SK-N-SH (cell line): ENCODE measurements at regions not wholly inside any gene's neighbourhood (a gene's known extent, or its start where the extent isn't known, plus 50 kb on each side); places are given as distances from the start of the nearest gene placed in this dataset.

ENCODE experiments used
- CTCF ChIA-PET: fragments of 300-600, 350-600 bp; formaldehyde crosslinking; extraction: SDS; loops from one replicate; lab custom pipeline; 2021; lab: Yijun Ruan, JAX
- POLR2A ChIA-PET: fragments of 350-600 bp; sonication (Branson Sonifier 250); formaldehyde crosslinking; extraction: SDS; loops from one replicate; lab custom pipeline; 2020; ENCODE audit warnings: antibody characterized with exemption, inconsistent platforms; lab: Yijun Ruan, JAX
- DNase-seq: peaks from one replicate; pipeline ENCODE4 v3.0.0; 2012
- H2AFZ ChIP-seq: fragments of 200-600 bp; sonication (generic); 2 replicates; pipeline ENCODE4 v1.8.1; 2016; ENCODE audit warnings: antibody characterized with exemption, mild to moderate bottlenecking, low read depth
- H3F3A ChIP-seq: fragments of 200-600 bp; sonication (generic); replicated peaks from 2 replicates; pipeline ENCODE3; 2016; ENCODE audit warnings: antibody characterized with exemption, mild to moderate bottlenecking; ENCODE audit not compliant: insufficient read depth
- H3K27ac ChIP-seq, 2 experiments: fragments of 200-500 bp in 1 of 2; fragments of 200-600 bp in 1 of 2; sonication (Bioruptor generic) in 1 of 2; sonication (generic), shearing (Covaris generic) in 1 of 2; 2 replicates each; pipeline versions ENCODE4 v1.5.1 to v1.6.1; 2014 to 2016; ENCODE audit warnings: low read depth in 2 of 2, inconsistent platforms in 1 of 2, low read length in 1 of 2, mild to moderate bottlenecking in 1 of 2, mixed read lengths in 1 of 2
- H3K27me3 ChIP-seq: fragments of 200-600 bp; sonication (generic), shearing (Covaris generic); 2 replicates; pipeline ENCODE4 v1.6.1; 2016; ENCODE audit warnings: mixed run types; ENCODE audit not compliant: insufficient read depth
- H3K36me3 ChIP-seq, 2 experiments: fragments of 200-500 bp in 1 of 2; fragments of 200-600 bp in 1 of 2; sonication (Bioruptor generic) in 1 of 2; sonication (generic) in 1 of 2; replicated peaks in 1 of 2; 2 replicates each; pipeline versions ENCODE3 to v1.5.1; 2014 to 2016; ENCODE audit warnings: low read length in 1 of 2, mild to moderate bottlenecking in 1 of 2; ENCODE audit not compliant: insufficient read depth in 2 of 2, control insufficient read depth in 1 of 2
- H3K4me1 ChIP-seq, 2 experiments: fragments of 200-500 bp in 1 of 2; fragments of 200-600 bp in 1 of 2; sonication (Bioruptor generic) in 1 of 2; sonication (generic), shearing (Covaris generic) in 1 of 2; 2 replicates each; pipeline versions ENCODE4 v1.5.1 to v1.6.1; 2014 to 2016; ENCODE audit warnings: low read depth in 1 of 2, low read length in 1 of 2, mixed run types in 1 of 2; ENCODE audit not compliant: insufficient read depth in 2 of 2, control insufficient read depth in 1 of 2
- H3K4me2 ChIP-seq: fragments of 200-600 bp; sonication (generic), shearing (Covaris generic); 2 replicates; pipeline ENCODE4 v1.6.1; 2017; ENCODE audit warnings: mixed run types
- H3K4me3 ChIP-seq, 2 experiments: fragments of 200-500 bp in 1 of 2; fragments of 200-600 bp in 1 of 2; sonication (Bioruptor generic) in 1 of 2; sonication (generic), shearing (Covaris generic) in 1 of 2; 2 replicates each; pipeline versions ENCODE4 v1.5.1 to v1.8.1; 2014 to 2016; ENCODE audit warnings: low read depth in 2 of 2, inconsistent platforms in 1 of 2, low read length in 1 of 2, mild to moderate bottlenecking in 1 of 2, mixed read lengths in 1 of 2, moderate library complexity in 1 of 2
- H3K79me2 ChIP-seq: fragments of 200-600 bp; sonication (generic); 2 replicates; pipeline ENCODE4 v1.8.1; 2017; ENCODE audit warnings: mild to moderate bottlenecking; ENCODE audit not compliant: insufficient read depth
- H3K9ac ChIP-seq: fragments of 200-600 bp; sonication (generic); 2 replicates; pipeline ENCODE4 v1.6.1; 2017; ENCODE audit warnings: mixed run types
- H3K9me2 ChIP-seq: fragments of 200-600 bp; sonication (generic); 2 replicates; pipeline ENCODE4 v1.6.1; 2017; ENCODE audit warnings: mixed run types
- H3K9me3 ChIP-seq: fragments of 200-600 bp; sonication (generic); 2 replicates; pipeline ENCODE4 v1.6.1; 2017; ENCODE audit warnings: mixed run types, mild to moderate bottlenecking, moderate library complexity
- H4K20me1 ChIP-seq: fragments of 200-600 bp; sonication (generic); 2 replicates; pipeline ENCODE4 v1.6.1; 2017; ENCODE audit warnings: mild to moderate bottlenecking, mixed run types; ENCODE audit not compliant: insufficient read depth
- CTCF ChIP-seq: fragments of 200-600 bp; sonication (generic); IDR thresholded peaks from 2 replicates; pipeline ENCODE4 v1.6.1; 2017; ENCODE audit warnings: antibody characterized with exemption, mild to moderate bottlenecking, moderate library complexity
- ELF1 ChIP-seq: IDR thresholded peaks from 2 replicates; pipeline ENCODE4 v1.4.0; 2012
- FOSL2 ChIP-seq: IDR thresholded peaks from 2 replicates; pipeline ENCODE4 v1.4.0; 2012; ENCODE audit warnings: low read depth, mild to moderate bottlenecking, moderate library complexity, borderline replicate concordance
- FOXJ3 ChIP-seq: sonication (generic); formaldehyde crosslinking; IDR thresholded peaks from 2 replicates; pipeline ENCODE4 v1.5.1; 2020; ENCODE audit warnings: mild to moderate bottlenecking, missing genetic modification reagents
- FOXM1 ChIP-seq: IDR thresholded peaks from 2 replicates; pipeline ENCODE4 v1.4.0; 2012; ENCODE audit warnings: low read depth, mild to moderate bottlenecking
- GABPA ChIP-seq: IDR thresholded peaks from 2 replicates; pipeline ENCODE4 v1.4.0; 2012; ENCODE audit warnings: low read depth, mild to moderate bottlenecking
- IRF3 ChIP-seq: fragments of 150-350 bp; IDR thresholded peaks from 2 replicates; pipeline ENCODE4 v1.6.1; 2016; ENCODE audit warnings: mild to moderate bottlenecking, low read depth, low read length
- MXI1 ChIP-seq: IDR thresholded peaks from 2 replicates; pipeline ENCODE4 v1.6.1; 2012; ENCODE audit warnings: mild to moderate bottlenecking, low read depth, low read length, improper control_type of control experiment
- NFIC ChIP-seq: IDR thresholded peaks from 2 replicates; pipeline ENCODE4 v1.4.0; 2012; ENCODE audit warnings: borderline replicate concordance
- PBX3 ChIP-seq: IDR thresholded peaks from 2 replicates; pipeline ENCODE4; 2012
- RAD21 ChIP-seq: IDR thresholded peaks from 2 replicates; pipeline ENCODE4 v1.6.1; 2012; ENCODE audit warnings: mild to moderate bottlenecking, low read length
- SIN3A ChIP-seq: IDR thresholded peaks from 2 replicates; pipeline ENCODE4 v1.6.1; 2012; ENCODE audit warnings: low read depth, mild to moderate bottlenecking, low read length, moderate library complexity, borderline replicate concordance
- TCF12 ChIP-seq: IDR thresholded peaks from 2 replicates; pipeline ENCODE4 v1.4.0; 2012
- ZBTB33 ChIP-seq: IDR thresholded peaks from 2 replicates; pipeline ENCODE4 v1.4.0; 2012; ENCODE audit warnings: low read depth, borderline replicate concordance

- no peak for TF ChIP-seq FOXJ3 (CRISPR knock-in tag)
- no peak for TF ChIP-seq SIN3A
These were observed 56.0 kb downstream of the GSX2 start (continued) for GRCh38 chr4:54155936-54156335.

GRCh38 chr4:54157606-54158005 is 57.6 kb downstream of the GSX2 start:
- H3K9me2 ChIP-seq: no peaks in the 10 kb centered on the region
- CTCF ChIA-PET: no interaction called here
- TF ChIP-seq NFIC (no peak), FOXJ3 (CRISPR knock-in tag) (no peak), ELF1 (no peak), RAD21 (no peak), CTCF (no peak), PBX3 (no peak), FOSL2 (no peak), MXI1 (no peak), ZBTB33 (no peak), GABPA (no peak), IRF3 (no peak), TCF12 (no peak), FOXM1 (no peak)
- peaks cover 16% of the 10 kb centered on the region; the same call in 1 of the 2 replicates for H3K9me3 ChIP-seq
- no peak overlapping the region for H3K4me3 ChIP-seq
- no peaks in the 10 kb centered on the region for H3K4me1 ChIP-seq
- no peaks in the 10 kb centered on the region for H3K27me3 ChIP-seq
- H3K79me2 ChIP-seq: no peaks in the 10 kb centered on the region
- H3K36me3 ChIP-seq: no peaks in the 10 kb centered on the region
- H4K20me1 ChIP-seq: no peaks in the 10 kb centered on the region
- no peaks in the 10 kb centered on the region for H3F3A ChIP-seq
- no peak overlapping the region for H3K9ac ChIP-seq
- H2AFZ ChIP-seq: no peak overlapping the region
- no peak overlapping the region for H3K27ac ChIP-seq
- DNase-seq: no peak
- POLR2A ChIA-PET: interaction anchor here (0.6 kb wide), 1 partner anchor 17 kb away, joined by 6 read pairs; no protein-coding TSS in a partner anchor
- no peak overlapping the region for H3K4me2 ChIP-seq
